OCI-LY3 (cell line): ENCODE measurements at regions not wholly inside any gene's neighbourhood (a gene's known extent, or its start where the extent isn't known, plus 50 kb on each side); places are given as distances from the start of the nearest gene placed in this dataset.

ENCODE experiments used
- EZH2phosphoT487 ChIP-seq: fragments of 200-600 bp; shearing (Covaris generic); IDR thresholded peaks from 2 replicates; pipeline ENCODE4 v1.6.1; 2018; ENCODE audit warnings: antibody characterized with exemption, mixed run types, low read depth
- TF ChIP-seq, protein P1 (sequence below): fragments of 200-600, 300-600 bp; sonication (generic); IDR thresholded peaks from 2 replicates; pipeline ENCODE4 v1.5.1; 2014; ENCODE audit warnings: antibody characterized with exemption, low read length, low read depth

DNA sequence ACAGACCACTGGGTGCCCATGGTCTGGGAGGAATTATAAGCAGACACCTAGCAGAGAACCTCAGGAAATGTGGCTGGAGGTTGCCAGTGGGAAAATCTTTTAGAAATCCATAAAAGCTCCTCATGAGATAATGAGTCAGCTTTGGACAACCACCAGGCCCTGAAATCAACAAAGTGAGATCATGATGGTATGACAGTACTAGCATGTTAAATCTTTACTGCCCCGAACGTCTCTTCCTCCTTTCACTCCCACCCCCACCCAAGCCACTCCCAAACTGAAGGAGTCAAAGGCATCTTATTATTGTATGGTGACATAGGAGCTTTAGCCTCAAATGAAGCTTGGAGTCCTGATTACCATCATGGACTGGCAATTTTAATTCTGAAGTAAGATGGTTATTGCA lies 240.0 kb downstream of the DIO2 start:
- TF ChIP-seq, protein P1, sequence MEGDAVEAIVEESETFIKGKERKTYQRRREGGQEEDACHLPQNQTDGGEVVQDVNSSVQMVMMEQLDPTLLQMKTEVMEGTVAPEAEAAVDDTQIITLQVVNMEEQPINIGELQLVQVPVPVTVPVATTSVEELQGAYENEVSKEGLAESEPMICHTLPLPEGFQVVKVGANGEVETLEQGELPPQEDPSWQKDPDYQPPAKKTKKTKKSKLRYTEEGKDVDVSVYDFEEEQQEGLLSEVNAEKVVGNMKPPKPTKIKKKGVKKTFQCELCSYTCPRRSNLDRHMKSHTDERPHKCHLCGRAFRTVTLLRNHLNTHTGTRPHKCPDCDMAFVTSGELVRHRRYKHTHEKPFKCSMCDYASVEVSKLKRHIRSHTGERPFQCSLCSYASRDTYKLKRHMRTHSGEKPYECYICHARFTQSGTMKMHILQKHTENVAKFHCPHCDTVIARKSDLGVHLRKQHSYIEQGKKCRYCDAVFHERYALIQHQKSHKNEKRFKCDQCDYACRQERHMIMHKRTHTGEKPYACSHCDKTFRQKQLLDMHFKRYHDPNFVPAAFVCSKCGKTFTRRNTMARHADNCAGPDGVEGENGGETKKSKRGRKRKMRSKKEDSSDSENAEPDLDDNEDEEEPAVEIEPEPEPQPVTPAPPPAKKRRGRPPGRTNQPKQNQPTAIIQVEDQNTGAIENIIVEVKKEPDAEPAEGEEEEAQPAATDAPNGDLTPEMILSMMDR: no peak
- TF ChIP-seq EZH2phosphoT487: no peak
